H54 (cell line): ENCODE measurements at regions not wholly inside any gene's neighbourhood (a gene's known extent, or its start where the extent isn't known, plus 50 kb on each side); places are given as distances from the start of the nearest gene placed in this dataset.
A peak's percentile ranks its signal among the peaks of the same experiment; 100 is the strongest.
"Not testable (repeated sequence)": the region's sequence is repeated elsewhere in the genome, so short reads cannot be mapped to it uniquely, and the experiment has no call there.

Source experiments
- DNase-seq: peaks from one replicate; pipeline ENCODE4 v3.0.0; 2011; ENCODE audit warnings: low spot score, mixed read lengths; ENCODE audit not compliant: insufficient read length
- FAIRE-seq: peaks from 3 replicates; lab custom pipeline; 2011; peaks lifted over from hg19 to GRCh38; lab: Jason Lieb, UNC
- POLR2A ChIP-seq: IDR thresholded peaks from 2 replicates; pipeline ENCODE4 v1.6.1; 2011; ENCODE audit warnings: low read depth, mild to moderate bottlenecking, low read length

DNA sequence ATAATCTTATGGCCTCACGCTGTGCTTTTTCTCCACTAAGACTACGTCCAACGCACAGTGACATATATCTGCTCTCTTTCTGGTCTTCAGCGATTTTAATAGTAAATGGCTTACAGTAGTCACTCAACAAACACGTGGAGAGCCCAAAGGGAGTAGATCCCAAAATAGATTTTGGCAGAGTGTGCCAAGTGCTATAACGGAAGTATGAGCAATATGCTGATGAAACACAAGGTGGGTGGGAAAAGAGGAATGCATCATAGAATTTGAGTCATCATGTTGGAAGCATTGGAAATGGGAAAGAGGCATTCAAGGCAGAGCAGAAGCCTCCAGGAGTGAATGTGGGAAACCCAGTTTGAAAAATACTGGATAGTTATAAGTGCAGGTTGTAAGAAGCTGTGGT lies 129.1 kb upstream of the LDB2 start:
- peak; percentile 19 for DNase-seq
- FAIRE-seq = peak; percentile 48
- TF ChIP-seq POLR2A = no peak

DNA sequence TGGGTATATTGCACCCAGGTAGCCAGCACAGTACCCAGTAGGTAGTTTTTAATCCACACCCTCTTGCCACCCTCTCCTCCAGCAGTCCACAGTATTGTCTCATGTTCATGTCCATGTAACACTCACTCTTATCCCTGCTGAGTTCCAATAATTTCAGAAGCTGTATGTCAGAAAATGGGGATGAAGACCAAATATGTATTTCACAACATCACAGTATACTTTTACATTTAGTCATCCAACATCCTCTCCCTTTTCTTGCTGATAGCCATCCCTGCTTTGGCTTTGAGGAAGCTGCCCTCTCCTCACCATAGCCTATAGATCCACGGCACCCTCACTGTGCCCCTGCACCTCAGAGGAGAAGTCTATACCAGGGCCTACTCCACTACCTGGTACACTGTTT lies 126.0 kb upstream of the LDB2 start:
- TF ChIP-seq POLR2A = no peak
- DNase-seq = no peak
- FAIRE-seq = no peak

DNA sequence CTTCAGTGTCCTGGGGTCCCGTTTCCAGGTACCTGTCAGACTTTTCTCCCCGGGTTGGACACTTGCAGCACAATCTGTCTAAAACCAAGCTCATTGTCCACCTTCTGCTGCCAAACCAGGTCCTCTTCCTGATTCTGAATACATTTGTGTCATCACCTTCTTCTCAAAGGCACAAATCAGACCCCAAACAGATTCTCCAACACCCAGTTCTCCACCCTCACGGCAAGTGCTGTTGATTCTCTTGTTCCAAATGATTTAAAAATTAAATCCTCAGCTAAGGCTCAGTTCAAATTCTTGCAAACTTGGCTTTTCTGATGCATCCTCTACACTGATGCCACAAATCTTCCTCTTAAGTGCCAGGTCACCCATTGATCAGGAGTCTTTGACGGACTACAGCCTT lies 122.5 kb upstream of the LDB2 start:
- DNase-seq (no peak), FAIRE-seq (no peak)
- TF ChIP-seq POLR2A = no peak

DNA sequence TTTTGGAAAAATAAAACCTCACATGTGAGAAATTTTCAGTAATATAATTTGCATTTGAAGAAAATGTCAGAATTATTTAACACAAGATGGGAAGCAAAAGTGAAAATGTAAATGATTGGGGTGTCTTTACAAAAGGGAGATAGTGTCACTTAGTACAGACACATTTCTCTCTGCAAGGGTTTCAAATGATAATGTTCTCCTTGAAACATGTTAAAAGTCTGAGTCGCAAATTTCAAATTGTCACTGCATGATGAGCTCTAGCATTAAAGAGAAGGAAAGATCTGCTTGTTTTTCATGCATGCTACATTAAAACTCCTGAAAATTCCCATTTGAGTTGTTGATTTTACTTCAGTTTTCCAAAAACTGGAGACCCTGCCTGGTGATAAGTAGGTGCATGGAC lies 122.0 kb upstream of the LDB2 start:
- FAIRE-seq = no peak
- DNase-seq = no peak
- no peak for TF ChIP-seq POLR2A

DNA sequence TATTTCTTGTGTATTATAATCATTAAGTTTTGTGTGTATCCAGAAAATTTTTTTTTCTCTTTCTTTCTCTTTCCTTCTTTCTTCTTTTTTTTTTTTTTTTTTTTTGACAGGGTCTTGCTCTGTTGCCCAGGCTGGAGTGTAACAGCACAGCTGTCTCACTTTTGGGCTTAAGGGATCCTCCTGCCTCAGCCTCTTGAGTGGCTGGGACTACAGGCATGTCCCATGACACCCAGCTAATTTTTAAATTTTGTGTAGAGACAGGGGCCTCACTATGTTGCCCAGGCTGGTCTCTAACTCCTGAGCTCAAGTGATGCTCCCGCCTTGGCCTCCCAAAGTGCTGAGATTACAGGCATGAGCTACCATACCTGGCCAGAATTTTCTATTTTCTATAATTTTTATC lies 120.2 kb upstream of the LDB2 start:
- DNase-seq, FAIRE-seq: not testable (repeated sequence)

DNA sequence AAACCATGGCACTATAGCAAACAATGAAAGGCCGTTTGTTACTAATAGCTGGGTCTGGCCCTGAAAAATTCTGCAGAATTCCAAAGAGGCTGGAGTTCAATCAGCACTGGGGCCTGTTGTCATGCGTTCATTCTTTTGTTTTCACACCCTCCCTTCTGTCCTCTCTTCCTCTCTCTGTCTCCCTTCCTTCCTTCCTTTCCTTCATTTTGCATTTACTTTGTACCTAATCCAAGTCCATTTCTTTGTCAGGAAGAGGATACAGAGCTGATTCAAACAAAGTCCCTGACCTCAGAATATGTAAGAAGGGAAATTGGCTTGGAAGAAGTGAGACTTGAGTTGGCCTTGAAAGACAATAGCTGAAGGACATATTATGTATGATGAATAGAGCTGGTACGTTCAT lies 119.6 kb upstream of the LDB2 start:
- no peak for TF ChIP-seq POLR2A

DNA sequence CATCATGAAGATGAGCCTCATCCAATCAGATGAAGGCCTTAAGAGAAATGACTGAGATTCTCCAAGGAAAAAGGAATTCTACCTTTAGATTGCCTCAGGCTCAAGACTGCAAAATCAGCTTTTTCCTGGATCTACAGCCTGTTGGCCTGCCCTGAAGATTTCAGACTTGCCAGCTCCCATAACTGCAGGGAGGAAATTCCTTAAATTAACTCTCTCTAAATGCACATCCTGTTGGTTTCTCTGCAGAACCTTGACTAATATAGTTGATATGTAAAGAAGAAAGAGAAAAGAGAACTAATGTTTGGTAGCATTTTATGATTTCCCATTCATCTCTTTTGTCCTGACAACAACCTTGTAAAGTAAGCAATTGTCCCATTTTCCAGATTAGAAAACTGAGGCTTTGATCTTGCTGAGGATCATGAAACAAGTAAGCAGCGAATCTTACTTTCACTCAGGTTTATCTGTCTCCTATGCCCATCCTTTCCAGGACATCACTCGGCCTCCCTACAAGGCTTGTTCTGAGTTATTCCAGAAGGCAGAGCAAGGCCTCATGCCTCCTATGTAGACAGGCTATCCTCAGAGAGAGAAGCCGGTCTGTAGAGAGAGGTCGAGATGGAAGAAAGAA lies 115.0 kb upstream of the LDB2 start:
- FAIRE-seq (no peak), DNase-seq (no peak)
- no peak for TF ChIP-seq POLR2A

More for the DNA sequence above, 119.6 kb upstream of the LDB2 start:
- FAIRE-seq (no peak), DNase-seq (no peak)

DNA sequence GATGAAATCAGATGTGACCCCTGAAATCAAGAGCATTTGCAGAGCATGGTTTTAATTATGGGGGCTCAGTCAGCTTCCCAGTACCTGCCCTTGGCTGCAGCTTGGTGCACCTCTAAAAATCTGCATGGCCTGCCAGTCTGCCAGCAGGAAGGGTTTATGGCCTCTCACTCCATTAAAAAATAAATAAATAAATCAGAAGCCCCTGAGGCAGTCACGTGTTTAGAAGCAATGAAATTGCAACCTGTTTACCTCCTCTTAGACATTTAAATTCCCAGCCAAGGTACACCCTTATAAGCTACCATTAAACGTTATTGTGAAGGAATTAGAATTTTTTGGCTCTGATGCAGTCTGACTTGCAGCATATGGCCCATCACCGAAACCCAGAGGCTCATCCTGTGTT lies 114.0 kb upstream of the LDB2 start:
- FAIRE-seq = no peak
- no peak for TF ChIP-seq POLR2A
- DNase-seq = no peak

DNA sequence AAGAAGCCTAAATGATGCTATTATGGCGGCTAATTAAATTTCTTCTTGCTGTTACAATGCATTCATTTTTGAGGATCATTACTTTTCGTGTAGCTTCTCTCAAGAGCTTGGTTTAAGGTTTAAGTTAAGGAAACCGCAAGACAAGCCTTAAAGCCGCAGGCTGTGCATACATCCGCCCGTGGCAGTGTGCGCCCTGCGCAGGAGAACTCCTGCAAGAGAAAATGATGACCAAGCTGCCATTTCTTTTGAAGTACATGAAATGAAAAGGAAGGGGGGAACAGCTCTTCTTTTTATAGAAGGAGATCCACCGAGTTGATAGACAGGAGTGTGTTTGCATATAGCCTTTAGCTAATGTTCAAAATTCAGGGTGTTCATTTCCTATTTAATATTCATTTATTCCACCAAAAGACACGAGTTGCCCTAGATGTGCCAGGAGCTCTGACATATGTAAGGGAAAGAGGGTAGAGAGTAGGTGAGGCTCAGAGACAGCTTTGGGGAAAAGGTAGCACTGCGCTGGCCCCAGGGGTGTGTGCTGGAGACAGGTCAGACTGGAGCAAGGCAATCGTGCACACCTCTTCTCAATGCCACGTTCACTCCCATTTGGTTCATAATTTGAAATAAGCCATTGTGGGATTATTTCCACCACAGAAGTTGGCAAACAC lies 112.1 kb upstream of the LDB2 start:
- FAIRE-seq = no peak
- no peak for TF ChIP-seq POLR2A

DNA sequence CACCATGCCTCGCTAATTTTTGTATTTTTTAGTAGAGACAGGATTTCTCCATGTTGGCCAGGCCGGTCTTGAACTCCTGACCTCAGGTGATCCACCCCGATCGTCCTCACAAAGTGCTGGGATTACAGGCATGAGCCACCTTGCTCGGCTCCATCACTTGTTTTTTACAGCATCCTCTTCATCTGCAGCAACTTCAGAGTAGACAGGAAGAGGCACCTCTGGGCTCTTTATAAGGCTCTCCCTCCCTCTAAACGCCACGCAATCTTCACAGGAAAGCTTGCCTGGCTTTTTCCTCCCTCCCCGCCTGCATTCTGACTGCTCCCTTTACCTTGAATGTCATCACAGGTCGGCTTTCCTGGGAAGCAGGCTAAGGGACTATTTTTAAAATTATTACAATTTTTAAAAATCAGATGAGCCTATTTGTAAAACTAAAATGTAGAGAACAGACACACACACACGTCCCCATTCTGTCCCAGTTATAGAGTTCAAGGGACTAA lies 111.5 kb upstream of the LDB2 start:
- FAIRE-seq (no peak), DNase-seq (no peak)
- no peak for TF ChIP-seq POLR2A

More for the DNA sequence above, 112.1 kb upstream of the LDB2 start:
- no peak for DNase-seq

DNA sequence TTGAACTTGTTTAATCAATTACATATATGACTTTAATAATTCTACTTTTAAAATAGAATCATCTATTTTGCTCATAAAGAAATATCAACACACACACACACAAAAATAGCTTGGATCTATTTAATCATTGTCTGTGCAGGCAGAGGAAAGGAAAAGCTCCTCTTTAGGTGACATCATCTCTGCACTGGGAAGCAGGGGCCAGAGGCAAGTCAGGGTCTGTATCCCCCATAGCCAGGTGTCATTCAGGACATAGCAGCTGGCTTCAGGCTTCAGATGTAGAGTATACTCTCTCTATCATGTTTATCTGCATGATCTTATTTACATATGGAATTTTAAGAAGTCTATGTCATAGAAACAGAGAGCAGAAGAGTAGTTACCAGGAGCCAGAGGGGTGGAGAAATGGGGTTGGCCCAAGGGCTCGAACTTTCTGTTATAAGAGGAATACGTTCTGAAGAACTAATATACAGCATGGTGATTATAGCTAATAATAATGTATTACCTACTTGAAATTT lies 110.4 kb upstream of the LDB2 start:
- FAIRE-seq (no peak), DNase-seq (no peak)
- no peak for TF ChIP-seq POLR2A

DNA sequence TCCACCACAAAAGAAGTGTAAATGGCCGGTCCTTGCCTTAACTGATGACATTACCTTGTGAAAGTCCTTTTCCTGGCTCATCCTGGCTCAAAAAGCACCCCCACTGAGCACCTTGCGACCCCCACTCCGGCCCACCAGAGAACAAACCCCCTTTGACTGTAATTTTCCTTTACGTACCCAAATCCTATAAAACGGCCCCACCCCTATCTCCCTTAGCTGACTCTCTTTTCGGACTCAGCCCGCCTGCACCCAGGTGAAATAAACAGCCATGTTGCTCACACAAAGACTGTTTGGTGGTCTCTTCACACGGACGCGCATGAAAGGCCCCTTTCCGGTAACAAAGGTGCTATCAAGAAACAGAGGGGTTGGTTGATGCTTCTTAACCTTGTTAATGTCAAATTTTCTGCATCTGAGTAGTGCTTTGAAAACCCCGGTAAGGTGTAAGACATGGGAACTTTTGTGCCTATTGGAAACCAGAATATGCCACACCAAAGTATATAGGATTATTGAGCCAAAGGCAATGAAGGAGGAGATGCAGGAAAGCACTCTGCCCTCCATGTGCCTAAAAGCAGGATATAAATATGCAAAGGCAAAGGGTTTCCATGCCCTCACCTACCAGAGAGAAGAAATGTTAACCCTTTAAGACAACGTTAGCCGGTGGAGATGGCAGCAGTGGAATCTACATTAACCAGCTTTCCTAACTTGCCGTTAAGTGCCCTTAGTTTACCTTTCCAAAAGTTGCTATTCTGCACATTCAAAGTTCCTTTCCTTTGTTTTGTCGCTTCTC lies 105.4 kb upstream of the LDB2 start:
- not testable (repeated sequence) for FAIRE-seq, DNase-seq

DNA sequence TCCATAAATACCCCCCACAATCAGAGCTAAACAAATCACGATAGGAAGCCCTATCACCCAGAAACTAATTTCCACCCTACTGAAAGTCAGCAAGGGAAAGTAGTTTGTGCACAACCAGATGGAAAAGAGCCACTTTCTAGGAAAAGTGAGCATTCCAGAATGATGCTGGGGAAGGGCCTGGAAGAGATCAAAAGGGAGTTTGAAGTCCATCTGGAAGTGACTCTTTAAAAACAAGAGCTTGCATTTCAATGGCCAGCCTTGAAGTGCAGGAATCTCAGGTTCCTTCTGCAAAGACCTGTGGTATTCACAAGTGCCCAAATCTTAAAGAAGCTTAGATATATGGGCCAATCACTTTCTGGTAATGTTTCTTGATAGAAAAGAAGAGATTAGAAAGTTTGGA lies 97.0 kb upstream of the LDB2 start:
- no peak for TF ChIP-seq POLR2A
- FAIRE-seq = no peak
- no peak for DNase-seq
